ENCODE measurements at regions not wholly inside any gene's neighbourhood (a gene's known extent, or its start where the extent isn't known, plus 50 kb on each side); places are given as distances from the start of the nearest gene placed in this dataset.

DNA sequence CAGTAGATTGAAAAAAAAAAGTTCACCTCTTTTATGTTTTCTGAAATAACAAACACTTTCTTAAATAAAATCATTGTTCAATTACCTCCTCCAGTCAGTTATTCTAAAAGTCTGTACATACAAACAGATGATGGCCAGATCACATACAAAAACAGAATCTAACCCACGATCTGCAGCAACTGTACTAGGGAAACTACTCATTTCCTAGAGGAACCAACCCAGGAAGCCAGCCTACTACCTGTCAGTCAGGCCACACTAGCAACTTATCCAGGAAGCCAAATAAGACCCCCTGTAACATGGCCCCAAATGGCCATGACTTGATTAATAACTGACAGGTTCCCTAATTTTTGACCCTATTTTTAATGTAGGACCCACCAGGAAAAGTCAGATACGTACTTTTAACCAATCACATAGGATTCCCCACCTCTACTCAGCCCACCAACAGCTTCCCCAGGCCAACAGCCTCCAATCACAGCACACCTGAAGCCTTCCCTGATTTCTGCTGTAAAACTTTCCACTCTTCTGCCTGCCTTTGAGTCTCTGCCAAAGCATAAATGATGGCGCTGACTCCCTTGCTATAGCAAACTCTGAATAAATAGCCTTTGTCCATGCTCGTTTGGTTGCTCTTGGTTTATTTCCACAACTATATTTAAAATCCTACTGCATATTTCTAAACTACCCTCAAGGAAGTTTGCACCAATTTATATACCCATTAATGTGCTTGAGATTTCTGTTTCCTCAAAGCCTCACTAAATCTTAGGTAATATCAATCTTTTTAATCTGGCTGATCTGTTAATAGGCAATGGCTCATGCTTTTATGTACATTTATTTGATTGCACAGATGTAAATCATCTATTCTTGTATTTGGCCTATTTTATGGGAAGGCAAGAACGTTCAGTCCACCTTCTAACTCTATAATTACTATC is 486.4 kb downstream of the FBXO15 start:
- H3K4me3 Mint-ChIP-seq (ENCODE audit: unreplicated experiment) = no peak overlapping the region

DNA sequence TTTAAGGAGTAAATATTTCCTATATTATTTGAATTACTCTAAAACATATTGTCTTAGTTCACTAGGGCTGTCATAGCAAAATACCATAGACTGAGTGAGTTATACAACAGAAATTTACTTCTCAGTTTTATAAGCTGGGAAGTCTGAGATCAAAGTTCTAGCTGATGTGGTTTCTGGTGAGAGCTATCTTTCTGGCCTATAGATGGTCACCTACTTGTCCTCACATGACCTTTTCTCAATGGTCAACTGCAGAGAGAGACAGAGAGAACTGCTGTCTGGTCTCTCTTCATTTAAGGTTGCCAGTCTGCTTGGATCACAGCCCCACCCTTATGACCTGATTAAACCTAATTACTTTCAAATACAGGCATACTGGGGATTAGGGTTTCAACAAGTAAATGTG is 490.9 kb downstream of the FBXO15 start:
- Mint-ChIP-seq H3K27me3 (ENCODE audit: unreplicated experiment) (peaks cover 1% of the 10 kb centered on the region), H3K36me3 (ENCODE audit: unreplicated experiment) (no peaks in the 10 kb centered on the region), H3K27ac (ENCODE audit: unreplicated experiment) (no peak overlapping the region), H3K9me3 (ENCODE audit: unreplicated experiment) (peaks cover 4% of the 10 kb centered on the region), H3K4me1 (ENCODE audit: low read depth, unreplicated experiment) (peaks cover 9% of the 10 kb centered on the region), H3K4me3 (ENCODE audit: unreplicated experiment) (no peak overlapping the region)
- no peak for DNase-seq
- TF ChIP-seq CTCF (IDR thresholded peaks at IDR 0.05; ENCODE audit: partially characterized antibody, unreplicated experiment) = no peak

More for the DNA sequence above, 486.4 kb downstream of the FBXO15 start:
- H3K9me3 Mint-ChIP-seq (ENCODE audit: unreplicated experiment) = no peaks in the 10 kb centered on the region
- H3K27me3 Mint-ChIP-seq (ENCODE audit: unreplicated experiment) = no peaks in the 10 kb centered on the region
- TF ChIP-seq CTCF (IDR thresholded peaks at IDR 0.05; ENCODE audit: partially characterized antibody, unreplicated experiment) = no peak
- no peaks in the 10 kb centered on the region for H3K36me3 Mint-ChIP-seq (ENCODE audit: unreplicated experiment)
- H3K27ac Mint-ChIP-seq (ENCODE audit: unreplicated experiment) = no peak overlapping the region
- no peak for DNase-seq
- no peaks in the 10 kb centered on the region for H3K4me1 Mint-ChIP-seq (ENCODE audit: low read depth, unreplicated experiment)

GRCh38 chr18:73653827-73654226 is 493.8 kb downstream of the FBXO15 start:
- Mint-ChIP-seq H3K9me3 (ENCODE audit: unreplicated experiment) (peaks cover 4% of the 10 kb centered on the region), H3K27ac (ENCODE audit: unreplicated experiment) (no peak overlapping the region), H3K27me3 (ENCODE audit: unreplicated experiment) (peaks cover 1% of the 10 kb centered on the region), H3K36me3 (ENCODE audit: unreplicated experiment) (no peaks in the 10 kb centered on the region), H3K4me1 (ENCODE audit: low read depth, unreplicated experiment) (peaks cover 9% of the 10 kb centered on the region), H3K4me3 (ENCODE audit: unreplicated experiment) (no peak overlapping the region)
- no peak for DNase-seq
- TF ChIP-seq CTCF (IDR thresholded peaks at IDR 0.05; ENCODE audit: partially characterized antibody, unreplicated experiment) = no peak

- Mint-ChIP-seq H3K27ac (ENCODE audit: unreplicated experiment) (no peak overlapping the region), H3K36me3 (ENCODE audit: unreplicated experiment) (no peaks in the 10 kb centered on the region), H3K4me1 (ENCODE audit: low read depth, unreplicated experiment) (peaks cover 9% of the 10 kb centered on the region), H3K4me3 (ENCODE audit: unreplicated experiment) (no peak overlapping the region), H3K9me3 (ENCODE audit: unreplicated experiment) (peaks cover 4% of the 10 kb centered on the region), H3K27me3 (ENCODE audit: unreplicated experiment) (peaks cover 1% of the 10 kb centered on the region)
- DNase-seq = no peak
- TF ChIP-seq CTCF (IDR thresholded peaks at IDR 0.05; ENCODE audit: partially characterized antibody, unreplicated experiment) = no peak
Observed at GRCh38 chr18:73653251-73653650, 494.4 kb downstream of the FBXO15 start.

GRCh38 chr18:73647391-73647790 is 500.2 kb downstream of the FBXO15 start:
- H3K4me3 Mint-ChIP-seq (ENCODE audit: unreplicated experiment) = no peak overlapping the region
- no peaks in the 10 kb centered on the region for H3K36me3 Mint-ChIP-seq (ENCODE audit: unreplicated experiment)
- no peaks in the 10 kb centered on the region for H3K27me3 Mint-ChIP-seq (ENCODE audit: unreplicated experiment)
- TF ChIP-seq CTCF (IDR thresholded peaks at IDR 0.05; ENCODE audit: partially characterized antibody, unreplicated experiment) = no peak
- H3K27ac Mint-ChIP-seq (ENCODE audit: unreplicated experiment) = no peak overlapping the region
- DNase-seq = no peak
- peaks cover 4% of the 10 kb centered on the region for H3K4me1 Mint-ChIP-seq (ENCODE audit: low read depth, unreplicated experiment)
- H3K9me3 Mint-ChIP-seq (ENCODE audit: unreplicated experiment) = no peaks in the 10 kb centered on the region

All from glutamatergic neuron (in vitro differentiated cells).